Right lobe of liver (tissue), 6 donors: ENCODE measurements at regions not wholly inside any gene's neighbourhood (a gene's known extent, or its start where the extent isn't known, plus 50 kb on each side); places are given as distances from the start of the nearest gene placed in this dataset.
A peak's percentile ranks its signal among the peaks of the same experiment; 100 is the strongest.

Experiments used
- ATAC-seq, 4 donors: fragments of 200-7000 bp; cut with Tn5 transposase; one replicate each; pipeline ENCODE4 v1.9.1; 2020; ENCODE audit warnings: mild to moderate bottlenecking in 4 of 4, moderate library complexity in 4 of 4
- DNase-seq, 3 donors: peaks; one replicate each; pipeline ENCODE4 v3.0.0-alpha.2; 2020
- H3K27ac ChIP-seq, 3 donors: fragments of 200-600 bp; one replicate each; pipeline ENCODE4 v1.8.0; 2022
- H3K27me3 ChIP-seq, 2 donors: fragments of 200-600 bp; one replicate each; pipeline ENCODE4 v1.8.0; 2022
- H3K36me3 ChIP-seq, 4 donors: fragments of 200-600 bp; sonication (generic) in 1 of 4; one replicate each; pipeline versions ENCODE4 v1.5.1 to v1.8.0; 2017 to 2022; ENCODE audit warnings: control low read depth in 1 of 4
- H3K4me1 ChIP-seq, 4 donors: fragments of 200-600 bp; sonication (generic) in 1 of 4; one replicate each; pipeline versions ENCODE4 v1.5.1 to v1.8.0; 2017 to 2022; ENCODE audit warnings: control low read depth in 1 of 4
- H3K4me3 ChIP-seq, 3 donors: fragments of 200-600 bp; one replicate each; pipeline ENCODE4 v1.8.0; 2022
- H3K9me3 ChIP-seq, 4 donors: fragments of 200-600 bp; sonication (generic) in 1 of 4; one replicate each; pipeline versions ENCODE4 v1.5.1 to v1.8.0; 2017 to 2022; ENCODE audit warnings: control low read depth in 1 of 4
- POLR2A ChIP-seq: fragments of 450-650 bp; IDR thresholded peaks from one replicate; pipeline ENCODE4 v1.6.1; 2017; ENCODE audit warnings: antibody characterized with exemption, mild to moderate bottlenecking
- WGBS: methylation state at CpG from one replicate; pipeline ENCODE4 v1.1.6; 2018; ENCODE audit warnings: low coverage, low lambda C conversion rate; ENCODE audit not compliant: insufficient coverage; ENCODE audit errors: missing lambda C conversion rate; 5-methylcytosine and 5-hydroxymethylcytosine counted together
- intact Hi-C, 2 donors: fragments of 100-400 bp; cut with DNase I; formaldehyde crosslinking; loops; one replicate each; pipeline versions ENCODE4 v1.11.2 to v1.14.1; 2022
- TF ChIP-seq, protein P1 (sequence below), 4 donors: fragments of 200-600 bp in 3 of 4; fragments of 450-650 bp in 1 of 4; IDR thresholded peaks; one replicate each; pipeline versions ENCODE4 v1.5.1 to v1.8.0; 2016 to 2022; ENCODE audit warnings: antibody characterized with exemption in 4 of 4, mild to moderate bottlenecking in 2 of 4
- donor health status: DM: no; HTN: yes; CAD: no.
- donor health status: DM: no; HTN: no; CAD: no.
- donor health status: DM: no; HTN: no; CAD: no.
- donor health status: DM: no; HTN: yes; CAD: no.
- donor health status: DM: no; HTN: yes; CAD: no.

DNA sequence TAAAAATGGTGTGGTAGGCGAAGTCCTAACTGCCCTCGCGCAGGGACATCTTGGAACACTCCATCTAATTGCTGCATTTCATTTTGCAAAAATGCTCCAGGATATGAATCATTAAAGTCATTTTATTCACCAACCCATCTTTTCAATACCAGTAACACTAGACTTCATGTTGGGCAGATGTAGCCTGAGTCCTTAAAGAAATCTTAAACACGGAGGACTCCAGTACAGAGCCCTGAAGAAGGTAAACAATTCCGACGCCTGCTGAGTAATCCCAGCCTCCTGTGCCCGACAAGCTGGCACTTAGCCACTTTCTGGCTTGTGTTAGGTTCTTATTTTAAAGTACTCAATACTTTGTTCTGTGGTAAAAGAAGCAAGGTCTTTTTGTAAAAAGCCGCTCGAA is 58.0 kb upstream of the IRS2 start:
- WGBS: 78% methylated on average over 9 of the region's 9 CpGs
- H3K4me3 ChIP-seq: no peak overlapping the region
- H3K36me3 ChIP-seq: no peaks in the 10 kb centered on the region
- peaks cover 0 to 3% (median 0%) of the 10 kb centered on the region in 4 donors for H3K4me1 ChIP-seq
- TF ChIP-seq POLR2A: no peak
- TF ChIP-seq, protein P1, sequence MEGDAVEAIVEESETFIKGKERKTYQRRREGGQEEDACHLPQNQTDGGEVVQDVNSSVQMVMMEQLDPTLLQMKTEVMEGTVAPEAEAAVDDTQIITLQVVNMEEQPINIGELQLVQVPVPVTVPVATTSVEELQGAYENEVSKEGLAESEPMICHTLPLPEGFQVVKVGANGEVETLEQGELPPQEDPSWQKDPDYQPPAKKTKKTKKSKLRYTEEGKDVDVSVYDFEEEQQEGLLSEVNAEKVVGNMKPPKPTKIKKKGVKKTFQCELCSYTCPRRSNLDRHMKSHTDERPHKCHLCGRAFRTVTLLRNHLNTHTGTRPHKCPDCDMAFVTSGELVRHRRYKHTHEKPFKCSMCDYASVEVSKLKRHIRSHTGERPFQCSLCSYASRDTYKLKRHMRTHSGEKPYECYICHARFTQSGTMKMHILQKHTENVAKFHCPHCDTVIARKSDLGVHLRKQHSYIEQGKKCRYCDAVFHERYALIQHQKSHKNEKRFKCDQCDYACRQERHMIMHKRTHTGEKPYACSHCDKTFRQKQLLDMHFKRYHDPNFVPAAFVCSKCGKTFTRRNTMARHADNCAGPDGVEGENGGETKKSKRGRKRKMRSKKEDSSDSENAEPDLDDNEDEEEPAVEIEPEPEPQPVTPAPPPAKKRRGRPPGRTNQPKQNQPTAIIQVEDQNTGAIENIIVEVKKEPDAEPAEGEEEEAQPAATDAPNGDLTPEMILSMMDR (IDR thresholded peaks at IDR 0.05): no peak
- ATAC-seq (no peak), DNase-seq (no peak)
- no peaks in the 10 kb centered on the region for H3K9me3 ChIP-seq
- intact Hi-C loops: no loop called here
- H3K27me3 ChIP-seq: no peaks in the 10 kb centered on the region
- no peak overlapping the region for H3K27ac ChIP-seq

DNA sequence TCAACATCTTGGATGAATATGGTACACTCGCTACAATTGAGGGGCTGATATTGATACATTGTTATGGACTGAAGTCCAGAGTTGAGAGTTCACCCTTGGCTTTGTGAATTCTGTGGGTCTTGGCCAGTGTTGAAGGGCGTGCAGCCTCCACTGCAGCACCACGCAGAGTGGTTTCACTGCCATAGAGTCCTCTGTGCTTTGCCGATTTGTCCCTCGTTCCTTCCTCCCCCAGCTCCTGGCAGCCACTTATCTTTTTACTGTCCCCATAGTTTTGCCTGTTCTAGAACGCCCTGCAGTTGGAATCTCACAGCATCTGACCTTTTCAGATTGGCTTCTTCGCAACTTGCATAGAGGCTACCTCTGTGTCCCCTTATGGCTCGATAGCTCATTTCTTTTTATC is 57.3 kb upstream of the IRS2 start:
- ATAC-seq (no peak), DNase-seq (no peak)
- intact Hi-C loops: no loop called here
- 85% methylated on average over 5 of the region's 8 CpGs for WGBS
- no peaks in the 10 kb centered on the region for H3K27me3 ChIP-seq
- H3K4me1 ChIP-seq: peaks cover 0 to 3% (median 0%) of the 10 kb centered on the region in 4 donors
- H3K9me3 ChIP-seq: no peaks in the 10 kb centered on the region
- H3K4me3 ChIP-seq: no peak overlapping the region
- H3K36me3 ChIP-seq: no peaks in the 10 kb centered on the region
- H3K27ac ChIP-seq: no peak overlapping the region
- TF ChIP-seq POLR2A: no peak
- TF ChIP-seq, protein P1 (IDR thresholded peaks at IDR 0.05): no peak

DNA sequence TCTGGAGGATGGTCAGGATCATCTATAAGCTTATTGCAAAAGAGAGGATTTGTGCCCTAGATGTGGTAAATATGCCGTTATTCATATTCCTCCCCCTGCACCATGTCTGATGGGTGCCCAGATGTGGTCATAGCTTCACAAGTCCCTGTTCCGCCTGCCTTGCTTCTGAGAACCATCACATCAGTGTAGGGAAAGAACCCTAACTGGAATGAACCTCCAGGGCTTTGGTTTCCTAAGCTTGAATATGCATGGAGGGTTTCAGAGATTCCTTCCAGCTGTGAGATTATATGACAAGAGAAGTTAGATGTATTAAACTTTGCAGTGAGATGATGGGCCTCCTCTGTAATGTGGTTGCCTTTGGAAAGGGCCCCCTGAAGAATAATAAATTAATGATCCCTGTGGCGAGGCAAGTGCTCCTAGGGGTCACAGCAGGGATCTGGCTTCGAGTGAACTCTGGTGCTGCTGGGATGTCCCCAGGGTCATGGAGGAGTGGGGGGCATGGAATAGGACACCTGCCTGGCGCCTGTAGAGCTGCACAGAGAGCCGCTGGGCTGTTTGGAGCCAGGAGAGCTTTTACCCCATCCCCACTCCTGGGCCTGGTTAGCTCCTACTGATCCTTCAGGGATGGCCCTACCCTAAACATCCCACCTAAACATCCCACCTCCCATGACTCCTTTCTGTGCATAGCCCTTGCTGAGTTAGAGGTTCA is 56.0 kb upstream of the IRS2 start:
- ATAC-seq: peak in 1 of 4 donors; percentile 26
- Histone ChIP-seq H3K9me3 (no peaks in the 10 kb centered on the region), H3K36me3 (no peaks in the 10 kb centered on the region), H3K4me3 (no peak overlapping the region), H3K27ac (no peak overlapping the region), H3K27me3 (no peaks in the 10 kb centered on the region), H3K4me1 (peaks cover 0 to under 1% (median under 1%) of the 10 kb centered on the region in 4 donors)
- intact Hi-C loops: no loop called here
- TF ChIP-seq POLR2A: no peak
- TF ChIP-seq, protein P1 (IDR thresholded peaks at IDR 0.05): no peak
- no peak for DNase-seq
- WGBS: 67% methylated on average over 3 of the region's 6 CpGs

DNA sequence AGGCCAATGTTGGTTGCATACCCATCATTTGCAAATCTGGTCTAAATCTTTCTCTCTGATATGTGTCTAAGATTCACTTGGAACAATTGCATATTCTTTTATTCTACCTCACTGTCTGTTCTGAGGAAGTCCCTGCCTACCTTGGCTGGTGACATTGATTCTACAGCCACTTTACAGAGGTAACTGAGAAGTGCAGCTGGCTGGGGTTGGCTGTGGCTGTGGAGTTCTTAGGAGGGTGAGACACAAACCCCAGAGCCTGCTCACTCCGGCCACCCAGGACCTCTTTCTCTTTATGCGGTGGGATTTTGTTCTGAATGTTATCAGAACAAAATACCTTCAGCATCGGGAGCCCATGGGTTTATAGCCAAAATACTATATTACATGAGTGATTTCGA is 54.5 kb upstream of the IRS2 start:
- H3K27me3 ChIP-seq: no peaks in the 10 kb centered on the region
- ATAC-seq (no peak), DNase-seq (no peak)
- H3K9me3 ChIP-seq: no peaks in the 10 kb centered on the region
- intact Hi-C loops: no loop called here
- H3K36me3 ChIP-seq: no peaks in the 10 kb centered on the region
- TF ChIP-seq, protein P1 (IDR thresholded peaks at IDR 0.05): no peak
- no peak for TF ChIP-seq POLR2A
- WGBS: 85% methylated on average over 2 of the region's 4 CpGs
- H3K4me3 ChIP-seq: no peak overlapping the region
- H3K4me1 ChIP-seq: peaks cover 0 to 7% (median 2%) of the 10 kb centered on the region in 4 donors
- H3K27ac ChIP-seq: no peak overlapping the region
